Activated CD4-positive, alpha-beta T cell treated with anti-CD3 and anti-CD28 coated beads, Interleukin-2, amount 10 ng/mL, durations not matched to agents 7 days and 5 days (primary cell): ENCODE measurements at regions not wholly inside any gene's neighbourhood (a gene's known extent, or its start where the extent isn't known, plus 50 kb on each side); places are given as distances from the start of the nearest gene placed in this dataset.
"Not testable (repeated sequence)": the region's sequence is repeated elsewhere in the genome, so short reads cannot be mapped to it uniquely, and the experiment has no call there.

Experiments
- CTCF ChIA-PET: fragments of 350-600 bp; sonication (Branson Sonifier 250); formaldehyde crosslinking; loops from one replicate; lab custom pipeline; 2021; ENCODE audit warnings: antibody characterized with exemption; lab: Charles Lee
- POLR2A ChIA-PET: fragments of 350-600 bp; sonication (Branson Sonifier 250); formaldehyde crosslinking; loops from one replicate; lab custom pipeline; 2021; ENCODE audit warnings: antibody characterized with exemption; lab: Charles Lee
- DNase-seq: peaks from one replicate; pipeline ENCODE4 v3.0.0-alpha.2; 2020
- H3K27ac Mint-ChIP-seq: one replicate; pipeline ENCODE4 v1.8.0; 2021; ENCODE audit warnings: mild to moderate bottlenecking, moderate library complexity, mixed read lengths
- H3K27me3 Mint-ChIP-seq: one replicate; pipeline ENCODE4 v1.8.0; 2021; ENCODE audit warnings: mixed read lengths
- H3K36me3 Mint-ChIP-seq: one replicate; pipeline ENCODE4 v1.8.0; 2021; ENCODE audit warnings: low read depth, mixed read lengths
- H3K4me1 Mint-ChIP-seq: one replicate; pipeline ENCODE4 v1.8.0; 2021; ENCODE audit warnings: mixed read lengths
- H3K4me3 Mint-ChIP-seq: one replicate; pipeline ENCODE4 v1.8.0; 2021; ENCODE audit warnings: mild to moderate bottlenecking, moderate library complexity, mixed read lengths
- H3K9me3 Mint-ChIP-seq: one replicate; pipeline ENCODE4 v1.8.0; 2021; ENCODE audit warnings: mixed read lengths

DNA sequence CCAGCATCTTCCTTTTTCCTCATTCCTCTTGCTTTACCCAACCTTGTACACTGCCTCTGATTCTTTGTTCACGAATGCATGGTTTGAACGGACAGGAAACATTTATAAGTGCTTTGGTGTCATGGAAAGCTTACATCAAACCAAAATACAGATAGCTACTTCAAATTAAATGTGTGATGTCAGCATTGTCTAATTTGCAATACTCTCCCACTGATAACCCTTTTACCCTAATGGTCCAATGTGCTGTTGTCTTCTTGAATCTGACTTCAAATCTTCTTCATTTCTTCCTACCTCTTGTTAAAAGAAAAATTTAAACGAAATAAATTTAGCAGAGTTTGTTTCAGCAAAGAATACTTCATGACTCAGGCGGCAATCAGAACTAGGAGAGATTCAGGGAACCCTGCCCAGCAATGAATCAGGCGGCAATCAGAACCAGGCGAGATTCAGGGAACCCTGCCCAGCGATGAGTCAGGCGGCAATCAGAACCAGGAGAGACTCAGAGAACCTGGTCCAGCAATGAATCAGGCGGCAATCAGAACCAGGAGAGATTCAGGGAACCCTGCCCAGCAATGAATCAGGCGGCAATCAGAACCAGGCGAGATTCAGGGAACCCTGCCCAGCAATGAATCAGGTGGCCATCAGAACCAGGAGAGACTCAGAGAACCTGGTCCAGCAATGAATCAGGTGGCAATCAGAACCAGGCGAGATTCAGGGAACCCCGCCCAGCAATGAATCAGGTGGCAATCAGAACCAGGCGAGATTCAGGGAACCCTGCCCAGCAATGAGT lies 1212.9 kb upstream of the TENM3 start:
- H3K36me3 Mint-ChIP-seq, H3K4me3 Mint-ChIP-seq, H3K27ac Mint-ChIP-seq, H3K9me3 Mint-ChIP-seq, DNase-seq, POLR2A ChIA-PET, CTCF ChIA-PET, H3K27me3 Mint-ChIP-seq, H3K4me1 Mint-ChIP-seq: not testable (repeated sequence)

DNA sequence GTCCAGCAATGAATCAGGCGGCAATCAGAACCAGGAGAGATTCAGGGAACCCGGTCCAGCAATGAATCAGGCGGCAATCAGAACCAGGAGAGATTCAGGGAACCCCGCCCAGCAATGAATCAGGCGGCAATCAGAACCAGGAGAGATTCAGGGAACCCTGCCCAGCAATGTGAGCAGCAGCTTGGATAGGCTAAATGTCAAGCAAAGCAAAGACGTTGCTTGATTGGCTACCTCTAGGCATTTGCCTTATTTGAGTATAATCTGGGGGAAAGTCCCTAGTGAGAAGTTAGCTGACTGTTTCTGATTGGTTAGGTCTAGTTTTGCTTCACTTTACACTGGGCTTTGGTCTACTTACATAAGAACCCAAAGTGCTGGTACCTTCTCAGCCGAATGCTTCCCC lies 1212.2 kb upstream of the TENM3 start:
- Mint-ChIP-seq H3K4me3 (no peak overlapping the region), H3K27me3 (no peaks in the 10 kb centered on the region), H3K9me3 (peaks cover 6% of the 10 kb centered on the region), H3K4me1 (no peaks in the 10 kb centered on the region), H3K36me3 (no peaks in the 10 kb centered on the region), H3K27ac (no peak overlapping the region)
- no peak for DNase-seq
- CTCF ChIA-PET, result no interaction called here
- POLR2A ChIA-PET, result no interaction called here

DNA sequence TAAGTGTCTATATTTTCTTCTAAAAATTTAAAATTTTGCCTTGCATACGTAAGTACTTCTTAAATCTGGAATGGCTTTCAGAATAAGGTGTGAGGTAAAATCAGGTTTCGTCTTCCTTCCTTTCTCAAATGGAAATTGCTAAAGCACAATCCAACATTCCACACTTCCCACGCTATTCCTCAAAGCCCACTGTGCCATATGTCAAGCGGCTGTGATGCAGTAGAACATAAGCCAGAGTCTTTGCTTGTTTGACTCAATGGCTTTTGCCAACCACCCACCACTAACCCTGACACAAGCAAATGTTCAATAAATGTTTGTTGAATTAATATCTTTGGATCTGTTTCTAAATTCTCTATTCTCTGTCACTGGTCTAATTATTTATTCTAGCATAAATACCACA lies 1199.7 kb upstream of the TENM3 start:
- CTCF ChIA-PET, result no interaction called here
- no peaks in the 10 kb centered on the region for H3K36me3 Mint-ChIP-seq

DNA sequence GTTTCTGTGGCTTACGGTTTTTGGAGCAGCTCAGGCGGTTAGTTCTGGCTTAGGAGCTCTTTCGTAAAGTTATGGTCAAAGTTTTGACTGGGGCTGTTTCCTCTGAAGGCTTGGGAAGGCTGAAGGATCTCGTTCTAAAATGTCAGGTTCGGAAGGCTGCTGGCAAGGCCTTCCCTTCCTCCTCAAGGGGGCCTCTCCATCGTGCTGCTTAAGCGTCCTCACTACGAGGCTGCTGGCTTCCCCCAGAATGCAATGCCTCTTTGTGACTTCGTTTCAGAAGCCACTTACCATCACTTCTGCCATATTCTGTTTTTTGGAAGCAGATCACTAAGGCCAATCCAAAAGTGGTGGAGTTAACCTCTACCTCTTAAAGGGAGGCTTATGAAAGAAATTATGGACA lies 1196.4 kb upstream of the TENM3 start:
- H3K27ac Mint-ChIP-seq, result no peak overlapping the region
- CTCF ChIA-PET, result no interaction called here
- no peak overlapping the region for H3K4me3 Mint-ChIP-seq
- H3K36me3 Mint-ChIP-seq, result no peaks in the 10 kb centered on the region
- H3K4me1 Mint-ChIP-seq, result no peaks in the 10 kb centered on the region
- no peak for DNase-seq
- H3K9me3 Mint-ChIP-seq, result peaks cover 9% of the 10 kb centered on the region
- POLR2A ChIA-PET, result no interaction called here
- no peaks in the 10 kb centered on the region for H3K27me3 Mint-ChIP-seq

More for the DNA sequence above, 1199.7 kb upstream of the TENM3 start:
- POLR2A ChIA-PET, result no interaction called here
- no peak overlapping the region for H3K4me3 Mint-ChIP-seq
- no peaks in the 10 kb centered on the region for H3K27me3 Mint-ChIP-seq
- H3K4me1 Mint-ChIP-seq, result no peaks in the 10 kb centered on the region
- no peak for DNase-seq
- no peak overlapping the region for H3K27ac Mint-ChIP-seq
- peaks cover 7% of the 10 kb centered on the region for H3K9me3 Mint-ChIP-seq

DNA sequence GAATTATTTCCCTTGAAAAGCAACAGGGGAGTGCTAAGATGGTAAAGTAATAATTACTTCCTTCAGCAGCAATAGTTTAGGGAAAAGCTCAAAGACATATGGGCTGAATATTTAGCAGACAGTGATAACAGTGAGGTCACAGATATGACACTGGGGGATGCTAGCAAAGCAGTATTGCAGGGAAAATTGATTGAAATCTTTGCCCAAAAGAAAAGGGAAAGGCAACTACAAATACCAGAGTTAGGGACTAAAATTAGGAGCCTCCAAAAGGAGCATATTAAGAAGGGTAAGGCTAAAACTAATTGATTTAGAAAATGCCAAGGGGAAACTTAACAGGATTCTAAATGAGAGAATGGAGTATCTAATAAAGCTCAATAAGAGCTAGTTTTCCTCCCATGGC lies 1191.3 kb upstream of the TENM3 start:
- Mint-ChIP-seq H3K36me3 (no peaks in the 10 kb centered on the region), H3K27me3 (no peaks in the 10 kb centered on the region), H3K4me1 (no peaks in the 10 kb centered on the region), H3K27ac (no peak overlapping the region), H3K4me3 (no peak overlapping the region), H3K9me3 (peaks cover 3% of the 10 kb centered on the region)
- ChIA-PET CTCF (no interaction called here), POLR2A (no interaction called here)
- no peak for DNase-seq

DNA sequence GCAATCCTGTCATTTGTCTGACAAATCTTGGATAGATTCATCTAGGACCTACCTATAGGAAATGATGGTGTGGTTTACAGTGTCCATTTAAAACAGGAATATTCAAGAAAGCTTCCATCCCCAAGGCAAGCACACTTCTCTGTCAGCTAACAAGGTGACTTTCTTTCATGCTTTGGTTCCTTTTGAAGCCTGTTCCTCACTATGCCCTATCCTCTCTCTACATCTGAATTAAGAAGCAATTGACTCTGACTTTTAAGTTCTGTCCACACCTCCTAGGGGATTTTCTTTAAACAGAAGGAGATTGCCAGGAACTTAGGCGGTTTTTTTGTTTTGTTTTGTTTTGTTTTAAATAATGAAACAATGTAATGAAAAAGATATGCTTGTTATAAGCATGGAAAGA lies 1181.4 kb upstream of the TENM3 start:
- ChIA-PET POLR2A (no interaction called here), CTCF (no interaction called here)
- Mint-ChIP-seq H3K9me3 (no peaks in the 10 kb centered on the region), H3K4me1 (no peaks in the 10 kb centered on the region), H3K27me3 (no peaks in the 10 kb centered on the region), H3K27ac (no peak overlapping the region), H3K4me3 (no peak overlapping the region), H3K36me3 (no peaks in the 10 kb centered on the region)
- no peak for DNase-seq

DNA sequence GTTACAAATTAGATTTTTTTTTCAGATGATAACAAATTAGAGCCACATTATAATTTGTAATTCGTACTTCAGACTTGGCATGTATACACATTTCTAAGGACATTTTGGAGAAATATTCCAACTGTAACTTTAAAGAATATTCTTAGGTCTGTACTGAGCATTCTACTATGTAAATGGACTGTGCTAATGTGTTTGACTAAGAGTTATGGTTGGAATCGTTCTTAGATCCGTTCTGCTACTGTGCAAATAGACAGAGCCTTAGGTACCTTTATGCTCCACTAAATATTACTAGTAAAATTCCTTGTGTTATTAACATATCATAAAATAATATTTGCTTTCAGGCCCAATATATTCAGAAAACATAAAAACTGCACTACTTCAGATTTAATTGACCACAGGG lies 1180.0 kb upstream of the TENM3 start:
- CTCF ChIA-PET, result no interaction called here
- Mint-ChIP-seq H3K4me1 (no peaks in the 10 kb centered on the region), H3K4me3 (no peak overlapping the region), H3K27me3 (no peaks in the 10 kb centered on the region), H3K27ac (no peak overlapping the region), H3K9me3 (no peaks in the 10 kb centered on the region), H3K36me3 (no peaks in the 10 kb centered on the region)
- POLR2A ChIA-PET, result no interaction called here
- DNase-seq, result no peak

DNA sequence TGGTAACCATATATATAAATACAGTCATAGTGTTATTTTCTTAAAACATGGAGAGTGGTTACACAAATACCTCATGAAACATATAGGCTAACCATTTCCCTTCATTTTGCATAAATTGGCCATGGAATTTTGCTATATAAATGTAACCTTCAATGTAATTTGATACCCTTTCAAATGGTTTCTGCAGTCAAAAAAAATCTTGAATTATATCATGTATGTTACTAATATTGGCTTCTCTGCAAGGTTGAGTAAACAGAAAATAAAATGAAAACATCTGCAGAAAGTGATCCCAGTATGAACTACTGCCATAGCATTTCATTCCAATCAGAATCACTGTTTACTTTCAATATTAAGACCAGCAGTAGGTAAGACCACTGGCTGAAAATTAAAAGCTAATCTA lies 1165.9 kb upstream of the TENM3 start:
- Mint-ChIP-seq H3K9me3 (no peaks in the 10 kb centered on the region), H3K27me3 (no peaks in the 10 kb centered on the region), H3K4me3 (no peak overlapping the region), H3K36me3 (no peaks in the 10 kb centered on the region), H3K27ac (no peak overlapping the region), H3K4me1 (no peaks in the 10 kb centered on the region)
- ChIA-PET POLR2A (no interaction called here), CTCF (no interaction called here)
- no peak for DNase-seq

DNA sequence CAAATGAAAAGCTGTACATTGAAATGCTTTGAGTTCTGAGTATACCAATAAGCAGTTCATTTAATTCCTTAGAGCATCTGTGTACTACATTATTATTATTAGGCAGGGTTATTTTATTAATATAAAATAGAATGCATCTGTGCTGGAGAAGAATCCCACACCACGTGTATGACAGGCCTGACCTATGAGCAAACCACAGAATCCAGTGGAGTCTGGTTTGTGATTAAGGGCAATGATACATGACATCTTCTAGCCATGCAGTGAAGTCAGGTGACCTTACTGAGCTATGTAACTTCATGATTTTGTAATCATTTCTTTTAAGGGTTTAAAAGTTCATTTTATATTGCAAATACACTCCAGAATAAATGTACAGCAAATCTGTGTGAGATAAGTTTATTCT lies 1165.0 kb upstream of the TENM3 start:
- CTCF ChIA-PET, result no interaction called here
- H3K9me3 Mint-ChIP-seq, result no peaks in the 10 kb centered on the region
- POLR2A ChIA-PET, result no interaction called here
- no peaks in the 10 kb centered on the region for H3K27me3 Mint-ChIP-seq
- no peak overlapping the region for H3K4me3 Mint-ChIP-seq
- H3K27ac Mint-ChIP-seq, result no peak overlapping the region
- no peak for DNase-seq
- no peaks in the 10 kb centered on the region for H3K36me3 Mint-ChIP-seq
- no peaks in the 10 kb centered on the region for H3K4me1 Mint-ChIP-seq

DNA sequence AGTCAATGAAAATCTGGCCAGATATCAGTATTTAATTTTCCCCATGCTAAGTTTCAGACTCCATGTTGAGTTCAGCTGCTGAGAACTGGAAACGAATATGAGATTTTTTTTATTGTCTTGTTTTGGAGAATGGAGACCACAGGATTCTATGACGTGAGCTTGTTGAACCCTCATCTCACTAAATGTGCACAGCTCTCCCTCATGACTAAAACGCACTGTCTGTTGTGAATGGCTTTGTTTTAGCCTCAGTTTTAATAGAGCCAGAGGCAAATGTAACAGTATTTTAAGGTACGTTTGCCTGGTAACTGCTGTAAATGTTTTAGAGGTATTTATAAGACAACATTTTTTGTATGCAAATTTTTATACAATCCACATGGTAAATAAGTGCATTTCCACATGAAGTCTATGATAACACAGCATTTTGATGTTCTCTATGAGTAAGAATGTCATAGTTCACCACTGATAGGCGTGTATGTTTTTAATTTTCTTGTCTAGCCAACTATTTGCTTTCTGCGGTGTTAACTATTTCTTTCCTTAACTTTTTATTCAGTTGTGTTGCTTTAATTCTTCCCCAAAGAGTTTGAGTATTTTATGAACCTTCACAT lies 1159.3 kb upstream of the TENM3 start:
- ChIA-PET POLR2A (no interaction called here), CTCF (interaction anchor here (0.5 kb wide), 1 partner anchor 109 kb away, joined by 3 read pairs; no protein-coding TSS in a partner anchor)
- Mint-ChIP-seq H3K27me3 (no peaks in the 10 kb centered on the region), H3K4me1 (no peaks in the 10 kb centered on the region), H3K36me3 (no peaks in the 10 kb centered on the region), H3K9me3 (no peaks in the 10 kb centered on the region), H3K27ac (no peak overlapping the region), H3K4me3 (no peak overlapping the region)
- no peak for DNase-seq

DNA sequence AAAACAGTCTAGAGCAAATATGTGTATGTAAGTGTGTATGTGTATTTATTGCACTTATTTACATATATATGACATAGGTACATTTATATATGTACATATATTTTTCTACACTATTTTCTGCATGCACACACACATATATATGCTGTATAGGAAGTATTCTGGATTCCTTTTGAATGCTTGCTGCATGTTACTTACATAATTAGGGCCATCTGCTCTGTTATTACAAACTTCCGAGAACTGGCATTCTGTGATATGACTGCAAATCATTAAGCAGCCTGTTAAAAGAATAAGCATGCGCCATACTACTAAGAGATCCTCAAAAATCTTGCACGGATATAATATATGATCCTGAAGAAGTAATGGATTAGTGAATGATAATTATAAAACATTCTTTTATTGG lies 1157.6 kb upstream of the TENM3 start:
- H3K27me3 Mint-ChIP-seq, result no peaks in the 10 kb centered on the region
- ChIA-PET CTCF (no interaction called here), POLR2A (no interaction called here)
- H3K4me3 Mint-ChIP-seq, result no peak overlapping the region
- H3K36me3 Mint-ChIP-seq, result no peaks in the 10 kb centered on the region
- H3K27ac Mint-ChIP-seq, result no peak overlapping the region
- DNase-seq, result no peak
- no peaks in the 10 kb centered on the region for H3K4me1 Mint-ChIP-seq
- H3K9me3 Mint-ChIP-seq, result peaks cover under 1% of the 10 kb centered on the region

DNA sequence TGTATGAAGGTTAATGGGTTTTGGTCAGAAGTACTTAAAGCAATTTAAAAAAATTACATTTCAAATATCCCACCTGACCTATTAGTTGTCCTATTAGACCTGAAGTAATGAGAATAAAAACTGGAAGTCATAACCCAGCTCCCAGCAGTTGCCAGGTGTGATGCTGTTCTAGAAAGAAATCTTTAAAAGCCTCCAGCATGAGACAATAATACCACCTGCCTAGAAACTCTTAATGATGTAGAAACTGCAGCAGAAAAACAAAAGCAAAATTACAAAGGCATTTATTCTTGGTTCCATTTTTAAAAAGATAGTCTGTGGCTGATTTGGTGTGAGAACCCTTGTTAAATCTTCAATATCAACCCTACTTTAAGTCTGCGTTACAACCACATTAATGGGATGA lies 1137.7 kb upstream of the TENM3 start:
- CTCF ChIA-PET, result no interaction called here
- no peaks in the 10 kb centered on the region for H3K27me3 Mint-ChIP-seq
- no peak for DNase-seq
- POLR2A ChIA-PET, result no interaction called here
- no peaks in the 10 kb centered on the region for H3K9me3 Mint-ChIP-seq
- H3K27ac Mint-ChIP-seq, result no peak overlapping the region
- H3K36me3 Mint-ChIP-seq, result no peaks in the 10 kb centered on the region
- H3K4me3 Mint-ChIP-seq, result no peak overlapping the region
- no peaks in the 10 kb centered on the region for H3K4me1 Mint-ChIP-seq

DNA sequence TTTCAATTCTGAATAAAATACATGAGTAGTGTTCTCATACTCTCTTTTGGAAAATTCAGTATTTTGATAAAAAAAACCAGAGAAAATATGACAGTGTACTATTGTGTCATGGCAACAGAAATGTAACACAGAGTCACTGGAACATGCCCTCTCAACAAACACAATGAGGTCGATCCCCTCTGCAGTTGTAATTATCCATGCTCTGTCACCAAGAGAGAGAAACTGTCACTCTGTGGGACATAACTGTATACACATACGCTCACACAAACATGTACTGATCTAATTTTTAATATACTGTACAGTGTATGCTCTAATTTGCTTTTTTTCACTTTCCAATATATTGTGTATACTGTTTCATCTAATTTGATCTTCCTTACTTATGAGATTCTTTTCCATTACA lies 1136.8 kb upstream of the TENM3 start:
- no peak for DNase-seq
- Mint-ChIP-seq H3K27me3 (no peaks in the 10 kb centered on the region), H3K4me1 (no peaks in the 10 kb centered on the region), H3K9me3 (no peaks in the 10 kb centered on the region), H3K4me3 (no peak overlapping the region), H3K36me3 (no peaks in the 10 kb centered on the region), H3K27ac (no peak overlapping the region)
- POLR2A ChIA-PET, result no interaction called here
- CTCF ChIA-PET, result no interaction called here

DNA sequence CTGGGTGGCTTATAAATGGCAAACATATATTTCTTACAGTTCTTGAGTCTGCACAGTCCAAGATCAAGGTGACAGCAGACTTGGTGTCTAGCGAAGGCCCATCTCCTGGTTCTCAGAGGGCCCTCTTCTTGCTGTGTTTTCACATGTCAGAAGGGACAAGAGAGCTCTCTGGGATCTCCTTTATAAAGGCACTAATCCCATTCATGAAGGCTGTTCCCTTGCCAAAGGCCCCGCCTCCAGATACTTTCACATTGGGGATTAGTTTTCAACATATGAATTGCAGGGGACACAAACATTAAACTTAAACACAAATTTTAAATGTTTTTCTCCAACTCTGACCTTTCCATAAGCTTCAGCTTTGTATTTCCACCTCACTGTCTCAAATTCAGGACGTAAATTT lies 1135.0 kb upstream of the TENM3 start:
- no peak for DNase-seq
- Mint-ChIP-seq H3K4me1 (no peaks in the 10 kb centered on the region), H3K36me3 (no peaks in the 10 kb centered on the region), H3K27me3 (no peaks in the 10 kb centered on the region), H3K9me3 (no peaks in the 10 kb centered on the region), H3K4me3 (no peak overlapping the region), H3K27ac (no peak overlapping the region)
- CTCF ChIA-PET, result no interaction called here
- POLR2A ChIA-PET, result no interaction called here
